DOHH2 (cell line): ENCODE measurements at regions not wholly inside any gene's neighbourhood (a gene's known extent, or its start where the extent isn't known, plus 50 kb on each side); places are given as distances from the start of the nearest gene placed in this dataset.

Experiments used
- H3F3A ChIP-seq: fragments of 200-600 bp; sonication (generic), shearing (Covaris generic); 2 replicates; pipeline ENCODE4 v1.6.0; 2016; ENCODE audit warnings: antibody characterized with exemption, mild to moderate bottlenecking; ENCODE audit not compliant: control insufficient read depth, insufficient read depth
- H3K27ac ChIP-seq: fragments of 200-600 bp; sonication (generic); 2 replicates; pipeline ENCODE4 v1.5.1; 2014; ENCODE audit warnings: low read depth, mild to moderate bottlenecking, low read length, moderate library complexity
- H3K27me3 ChIP-seq: fragments of 200-600 bp; sonication (generic); 2 replicates; pipeline ENCODE4 v1.6.1; 2014; ENCODE audit warnings: mild to moderate bottlenecking, low read length, mixed read lengths; ENCODE audit not compliant: control insufficient read depth
- H3K36me3 ChIP-seq: fragments of 200-600 bp; sonication (generic); 2 replicates; pipeline ENCODE4 v1.6.1; 2014; ENCODE audit warnings: mild to moderate bottlenecking, low read length, moderate library complexity, mixed read lengths; ENCODE audit not compliant: control insufficient read depth
- H3K4me1 ChIP-seq: fragments of 200-600 bp; sonication (generic); 2 replicates; pipeline ENCODE4 v1.6.1; 2014; ENCODE audit warnings: mild to moderate bottlenecking, low read length, mixed read lengths; ENCODE audit not compliant: control insufficient read depth
- H3K4me2 ChIP-seq: fragments of 200-600 bp; sonication (generic); 2 replicates; pipeline ENCODE4 v1.6.0; 2014; ENCODE audit warnings: mild to moderate bottlenecking, low read length, moderate library complexity
- H3K4me3 ChIP-seq: fragments of 200-600 bp; sonication (generic); 2 replicates; pipeline ENCODE4 v1.5.1; 2014; ENCODE audit warnings: mild to moderate bottlenecking, low read length, mixed read lengths
- H3K79me2 ChIP-seq: fragments of 200-600 bp; sonication (generic); 2 replicates; pipeline ENCODE4 v1.6.1; 2014; ENCODE audit warnings: mild to moderate bottlenecking, low read length, mixed read lengths; ENCODE audit not compliant: control insufficient read depth
- H3K9me2 ChIP-seq: fragments of 200-600 bp; sonication (generic); replicated peaks from 2 replicates; pipeline ENCODE4 v1.6.1; 2014; ENCODE audit warnings: mild to moderate bottlenecking, low read length, mixed read lengths; ENCODE audit not compliant: control insufficient read depth
- H3K9me3 ChIP-seq: fragments of 200-600 bp; sonication (generic); 2 replicates; pipeline ENCODE4 v1.6.1; 2014; ENCODE audit warnings: antibody characterized with exemption, low read length, mixed read lengths; ENCODE audit not compliant: control insufficient read depth, insufficient read depth
- H4K20me1 ChIP-seq: fragments of 200-600 bp; sonication (generic); 2 replicates; pipeline ENCODE4 v1.6.0; 2014; ENCODE audit warnings: low read depth, mild to moderate bottlenecking, antibody characterized with exemption, low read length, moderate library complexity; ENCODE audit not compliant: control insufficient read depth, insufficient read depth
- CTCF ChIP-seq: fragments of 200-600 bp; sonication (generic); IDR thresholded peaks from one replicate; pipeline ENCODE4 v1.5.1; 2014; ENCODE audit warnings: antibody characterized with exemption, mild to moderate bottlenecking, low read depth, low read length; ENCODE audit not compliant: poor library complexity, severe bottlenecking
- EZH2phosphoT487 ChIP-seq: fragments of 200-600 bp; sonication (generic); IDR thresholded peaks from 2 replicates; pipeline ENCODE4 v1.6.1; 2017; ENCODE audit warnings: borderline replicate concordance, mild to moderate bottlenecking, antibody characterized with exemption, low read length, moderate library complexity, mixed read lengths

GRCh38 chr7:153151766-153152165 lies 392.2 kb downstream of the ACTR3B start:
- Histone ChIP-seq H3K27me3 (no peaks in the 10 kb centered on the region), H3K36me3 (no peaks in the 10 kb centered on the region), H4K20me1 (no peaks in the 10 kb centered on the region), H3K79me2 (no peaks in the 10 kb centered on the region), H3F3A (no peaks in the 10 kb centered on the region), H3K4me1 (no peaks in the 10 kb centered on the region), H3K9me3 (no peaks in the 10 kb centered on the region), H3K4me2 (no peak overlapping the region), H3K27ac (no peak overlapping the region), H3K9me2 (no peaks in the 10 kb centered on the region), H3K4me3 (no peak overlapping the region)
- no peak for TF ChIP-seq EZH2phosphoT487
- no peak for TF ChIP-seq CTCF

- Histone ChIP-seq H3K27ac (no peak overlapping the region), H3K27me3 (no peaks in the 10 kb centered on the region), H3K4me1 (no peaks in the 10 kb centered on the region), H3K9me2 (no peaks in the 10 kb centered on the region), H3K4me2 (no peak overlapping the region), H3K9me3 (no peaks in the 10 kb centered on the region), H3K79me2 (no peaks in the 10 kb centered on the region), H4K20me1 (no peaks in the 10 kb centered on the region), H3F3A (no peaks in the 10 kb centered on the region), H3K4me3 (no peak overlapping the region), H3K36me3 (no peaks in the 10 kb centered on the region)
- no peak for TF ChIP-seq EZH2phosphoT487
- no peak for TF ChIP-seq CTCF
These were observed 393.4 kb downstream of the ACTR3B start for GRCh38 chr7:153152801-153153422.

GRCh38 chr7:153158149-153158548 lies 398.6 kb downstream of the ACTR3B start:
- H3K4me1 ChIP-seq: no peaks in the 10 kb centered on the region
- no peaks in the 10 kb centered on the region for H4K20me1 ChIP-seq
- H3K36me3 ChIP-seq: no peaks in the 10 kb centered on the region
- no peaks in the 10 kb centered on the region for H3F3A ChIP-seq
- no peaks in the 10 kb centered on the region for H3K79me2 ChIP-seq
- no peak overlapping the region for H3K4me2 ChIP-seq
- H3K9me2 ChIP-seq: no peaks in the 10 kb centered on the region
- H3K4me3 ChIP-seq: no peak overlapping the region
- H3K9me3 ChIP-seq: no peaks in the 10 kb centered on the region
- no peak overlapping the region for H3K27ac ChIP-seq
- H3K27me3 ChIP-seq: no peaks in the 10 kb centered on the region
- no peak for TF ChIP-seq EZH2phosphoT487
- no peak for TF ChIP-seq CTCF
